ENCODE measurements at regions not wholly inside any gene's neighbourhood (a gene's known extent, or its start where the extent isn't known, plus 50 kb on each side); places are given as distances from the start of the nearest gene placed in this dataset.

- TF ChIP-seq EP300 (IDR thresholded peaks at IDR 0.05; ENCODE audit: borderline replicate concordance in 1 of 2, low read depth in 1 of 2, low read length in 1 of 2) (no peak), TCF12 (IDR thresholded peaks at IDR 0.05) (no peak), CTCF (IDR thresholded peaks at IDR 0.05) (no peak), CHD2 (IDR thresholded peaks at IDR 0.05; ENCODE audit: low read length, partially characterized antibody) (no peak), YY1 (IDR thresholded peaks at IDR 0.05; ENCODE audit: low read depth) (no peak), POLR2AphosphoS5 (IDR thresholded peaks at IDR 0.05; ENCODE audit: low read depth, low read length) (no peak), GABPA (IDR thresholded peaks at IDR 0.05; ENCODE audit: low read depth) (no peak), USF2 (IDR thresholded peaks at IDR 0.05; ENCODE audit: borderline replicate concordance, low read depth, low read length) (no peak), FOXM1 (IDR thresholded peaks at IDR 0.05; ENCODE audit: low read depth) (no peak), RXRA (IDR thresholded peaks at IDR 0.05; ENCODE audit: borderline replicate concordance, low read depth) (no peak), PBX3 (IDR thresholded peaks at IDR 0.05) (no peak)
These were observed 1060.0 kb downstream of the NAALADL2 start for GRCh38 chr3:175919133-175919532.

Measured in SK-N-SH (cell line).